ENCODE measurements at regions not wholly inside any gene's neighbourhood (a gene's known extent, or its start where the extent isn't known, plus 50 kb on each side); places are given as distances from the start of the nearest gene placed in this dataset.
A peak's percentile ranks its signal among the peaks of the same experiment; 100 is the strongest.

DNA sequence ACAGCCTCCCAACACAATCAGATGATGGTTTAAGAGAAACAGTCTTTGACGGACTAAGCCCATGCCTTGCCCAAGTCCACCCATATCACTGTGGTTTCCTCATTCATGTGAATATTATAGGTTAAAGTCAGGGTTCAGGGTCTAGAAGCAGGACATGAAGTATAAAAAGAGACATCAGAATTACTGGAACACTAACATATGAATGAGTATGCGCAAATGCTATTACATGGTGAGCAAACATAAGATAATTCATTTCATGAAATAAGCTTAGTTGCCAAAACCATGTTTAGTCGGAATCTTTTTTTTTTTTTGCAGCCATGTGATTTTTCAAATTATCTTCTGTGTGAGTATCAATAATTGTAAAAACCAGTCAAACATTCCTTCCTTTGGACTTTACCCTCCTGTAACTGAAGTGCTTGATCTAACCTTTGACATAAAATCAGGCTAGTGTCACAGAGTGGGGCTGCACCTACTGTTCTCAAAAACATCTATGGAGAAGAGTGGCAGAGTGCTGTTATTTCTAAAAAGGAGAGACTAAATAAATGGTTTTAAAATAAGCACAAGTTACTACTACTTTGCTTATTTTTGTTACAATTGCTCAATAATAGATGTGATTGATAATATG, 84.9 kb upstream of the NRIP1 start:
- H3K4me3 ChIP-seq (ENCODE audit: low read depth, low read length) = no peak overlapping the region
- no peak for TF ChIP-seq CTCF (IDR thresholded peaks at IDR 0.05; ENCODE audit: insufficient read depth, low read depth, low read length, missing control alignments)
- DNase-seq (ENCODE audit: low read depth) = no peak

DNA sequence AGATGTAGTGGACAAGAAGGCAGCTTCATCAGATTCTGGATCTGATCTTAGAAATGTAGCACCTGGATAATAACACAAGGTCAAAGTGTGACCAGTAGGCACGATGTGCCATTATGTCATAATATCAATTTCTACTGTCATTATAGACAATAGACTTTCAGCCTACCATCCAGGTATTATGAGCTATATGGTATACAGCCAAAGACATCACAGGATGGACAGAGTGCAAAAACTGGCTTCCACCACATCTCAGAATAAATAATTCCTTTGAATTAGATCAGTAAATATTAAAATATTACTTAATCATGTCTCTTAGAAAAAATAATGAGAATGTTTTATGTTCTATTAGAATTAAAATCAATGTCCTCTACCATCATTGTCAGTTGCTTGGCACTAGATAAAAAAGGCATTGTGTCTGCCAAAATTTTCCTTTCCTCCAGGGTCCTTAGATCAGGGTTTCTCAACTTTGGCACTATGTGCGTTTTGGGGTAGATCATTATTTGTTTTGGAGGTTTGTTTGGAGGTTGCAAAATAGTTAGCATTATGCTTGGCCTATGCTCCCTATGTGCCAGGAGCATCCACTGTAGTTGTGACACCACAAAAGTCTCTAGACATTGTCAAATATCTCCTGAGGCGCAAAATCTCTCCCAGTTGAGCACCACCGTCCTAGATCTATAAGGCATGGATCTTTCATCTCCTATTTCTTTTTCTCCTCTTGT, 86.7 kb upstream of the NRIP1 start:
- DNase-seq (ENCODE audit: low read depth) = no peak
- TF ChIP-seq CTCF (IDR thresholded peaks at IDR 0.05; ENCODE audit: insufficient read depth, low read depth, low read length, missing control alignments) = no peak

DNA sequence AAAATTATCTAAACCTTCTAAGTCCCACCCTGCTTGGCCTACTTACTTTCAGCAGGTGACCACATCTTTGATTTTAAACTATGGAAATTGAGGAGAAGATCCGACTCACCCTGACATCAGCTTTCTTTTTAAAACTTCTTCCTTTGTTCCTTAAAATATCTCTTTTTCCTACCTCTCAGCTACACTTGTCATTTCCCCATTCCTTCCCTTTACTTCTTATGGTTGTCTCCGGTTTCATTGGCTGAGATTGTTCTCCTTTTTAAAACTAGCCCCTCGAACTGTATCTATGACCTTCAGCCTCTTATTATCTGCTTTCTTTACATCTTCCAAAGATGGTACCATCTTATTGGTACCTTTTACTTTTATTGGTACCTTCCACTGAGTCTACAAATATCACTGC, 87.8 kb upstream of the NRIP1 start:
- no peak for DNase-seq (ENCODE audit: low read depth)
- no peak overlapping the region for H3K4me3 ChIP-seq (ENCODE audit: low read depth, low read length)
- no peak for TF ChIP-seq CTCF (IDR thresholded peaks at IDR 0.05; ENCODE audit: insufficient read depth, low read depth, low read length, missing control alignments)

More for the DNA sequence above, 86.7 kb upstream of the NRIP1 start:
- no peak overlapping the region for H3K4me3 ChIP-seq (ENCODE audit: low read depth, low read length)

DNA sequence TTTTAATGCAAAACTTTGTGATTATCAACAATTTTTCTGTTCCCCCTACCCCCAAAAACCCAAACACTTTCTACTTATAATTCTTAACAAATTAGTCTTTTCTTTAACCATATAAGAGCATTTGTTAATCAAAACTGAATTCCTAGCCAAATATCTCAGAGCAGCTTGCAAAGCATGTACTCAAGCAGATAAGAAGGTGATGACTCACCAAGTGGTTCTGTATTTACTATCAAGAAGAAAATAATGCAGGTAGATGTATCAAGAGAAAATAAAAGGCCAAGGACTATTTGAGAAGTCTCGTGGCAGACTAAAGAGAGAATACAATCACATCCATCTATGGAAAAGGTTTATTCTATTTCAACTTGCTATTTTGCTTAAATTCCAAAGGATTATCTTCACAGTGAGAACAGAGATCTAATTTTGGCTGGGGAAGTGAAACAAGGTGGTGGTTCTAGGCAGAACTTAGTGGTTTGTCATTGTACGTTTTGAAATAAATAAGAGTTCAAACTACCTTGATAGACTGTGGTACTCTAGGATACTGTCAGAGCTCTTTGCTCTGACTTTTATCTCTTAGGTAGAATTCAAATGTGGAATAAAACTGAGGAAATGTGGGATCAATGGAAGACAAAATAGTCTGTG, 94.7 kb upstream of the NRIP1 start:
- DNase-seq (ENCODE audit: low read depth) = peak; percentile 7
- no peak for TF ChIP-seq CTCF (IDR thresholded peaks at IDR 0.05; ENCODE audit: insufficient read depth, low read depth, low read length, missing control alignments)
- H3K4me3 ChIP-seq (ENCODE audit: low read depth, low read length) = no peak overlapping the region

GRCh38 chr21:15160136-15160535, 95.3 kb upstream of the NRIP1 start:
- no peak for DNase-seq (ENCODE audit: low read depth)
- TF ChIP-seq CTCF (IDR thresholded peaks at IDR 0.05; ENCODE audit: insufficient read depth, low read depth, low read length, missing control alignments) = no peak
- no peak overlapping the region for H3K4me3 ChIP-seq (ENCODE audit: low read depth, low read length)

DNA sequence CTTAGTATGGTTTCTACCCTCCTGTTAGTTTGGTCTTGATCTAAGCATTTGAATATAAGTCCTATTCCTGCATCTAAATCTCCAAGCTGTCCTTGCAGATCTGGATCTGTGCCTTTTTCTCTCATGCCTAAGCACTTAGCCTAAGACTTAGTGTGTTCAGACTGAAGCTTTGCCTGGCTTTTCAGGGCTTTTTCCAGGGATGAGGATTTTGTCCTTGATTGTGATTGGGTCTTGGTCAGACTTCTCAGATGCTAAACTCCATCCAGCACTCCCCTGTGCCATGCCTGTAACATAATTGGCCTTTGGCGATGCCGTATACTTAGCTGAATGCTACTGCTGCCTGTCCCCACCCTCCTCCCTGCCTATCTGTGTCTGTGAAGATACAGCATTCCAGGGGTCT, 98.1 kb upstream of the NRIP1 start:
- no peak overlapping the region for H3K4me3 ChIP-seq (ENCODE audit: low read depth, low read length)
- no peak for TF ChIP-seq CTCF (IDR thresholded peaks at IDR 0.05; ENCODE audit: insufficient read depth, low read depth, low read length, missing control alignments)
- DNase-seq (ENCODE audit: low read depth) = no peak

All from GM12865 (cell line).